ENCODE measurements at regions not wholly inside any gene's neighbourhood (a gene's known extent, or its start where the extent isn't known, plus 50 kb on each side); places are given as distances from the start of the nearest gene placed in this dataset.

DNA sequence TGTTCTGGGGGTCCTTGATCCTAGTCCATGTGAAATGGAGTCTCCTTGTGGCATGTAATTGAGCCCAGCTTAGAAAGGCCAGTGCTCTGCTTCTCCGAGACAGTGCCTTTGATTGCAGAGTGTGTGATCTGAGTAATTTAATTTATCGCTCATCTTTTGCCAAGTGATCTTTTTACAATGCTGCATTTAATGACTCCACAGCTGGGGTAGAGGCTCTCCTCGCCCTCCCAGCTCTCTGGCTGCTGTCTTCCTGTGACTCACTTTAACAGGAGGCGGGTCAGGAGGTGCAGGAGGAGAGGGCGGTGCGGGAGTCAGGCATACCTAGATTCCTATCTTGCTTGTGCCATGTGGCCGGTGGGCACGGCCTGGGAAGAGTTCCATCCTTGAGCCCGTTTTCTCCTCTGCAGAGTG lies 113.4 kb upstream of the FOXF1 start:
- no peak overlapping the region for H3K9ac ChIP-seq (ENCODE audit: low read length)
- H3K9me2 ChIP-seq (replicated peaks; ENCODE audit: insufficient read depth, low read length), result no peaks in the 10 kb centered on the region
- H3K36me3 ChIP-seq (replicated peaks; ENCODE audit: insufficient read depth, low read length), result no peaks in the 10 kb centered on the region
- no peak overlapping the region for H3K27ac ChIP-seq (ENCODE audit: low read length)
- no peak overlapping the region for H3K4me3 ChIP-seq (ENCODE audit: low read length)
- peaks cover 19% of the 10 kb centered on the region for H3K27me3 ChIP-seq (replicated peaks; ENCODE audit: insufficient read depth, low read length)
- TF ChIP-seq, protein P1, sequence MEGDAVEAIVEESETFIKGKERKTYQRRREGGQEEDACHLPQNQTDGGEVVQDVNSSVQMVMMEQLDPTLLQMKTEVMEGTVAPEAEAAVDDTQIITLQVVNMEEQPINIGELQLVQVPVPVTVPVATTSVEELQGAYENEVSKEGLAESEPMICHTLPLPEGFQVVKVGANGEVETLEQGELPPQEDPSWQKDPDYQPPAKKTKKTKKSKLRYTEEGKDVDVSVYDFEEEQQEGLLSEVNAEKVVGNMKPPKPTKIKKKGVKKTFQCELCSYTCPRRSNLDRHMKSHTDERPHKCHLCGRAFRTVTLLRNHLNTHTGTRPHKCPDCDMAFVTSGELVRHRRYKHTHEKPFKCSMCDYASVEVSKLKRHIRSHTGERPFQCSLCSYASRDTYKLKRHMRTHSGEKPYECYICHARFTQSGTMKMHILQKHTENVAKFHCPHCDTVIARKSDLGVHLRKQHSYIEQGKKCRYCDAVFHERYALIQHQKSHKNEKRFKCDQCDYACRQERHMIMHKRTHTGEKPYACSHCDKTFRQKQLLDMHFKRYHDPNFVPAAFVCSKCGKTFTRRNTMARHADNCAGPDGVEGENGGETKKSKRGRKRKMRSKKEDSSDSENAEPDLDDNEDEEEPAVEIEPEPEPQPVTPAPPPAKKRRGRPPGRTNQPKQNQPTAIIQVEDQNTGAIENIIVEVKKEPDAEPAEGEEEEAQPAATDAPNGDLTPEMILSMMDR (IDR thresholded peaks at IDR 0.05; ENCODE audit: low read length), result no peak
- TF ChIP-seq EZH2phosphoT487 (IDR thresholded peaks at IDR 0.05; ENCODE audit: low read length) (no peak), EZH2 (optimal IDR thresholded peaks at IDR 0.05; ENCODE audit: low read depth, low read length) (no peak)
- H3F3A ChIP-seq (ENCODE audit: insufficient read depth, low read length), result no peaks in the 10 kb centered on the region
- H2AFZ ChIP-seq (ENCODE audit: low read length), result no peak overlapping the region
- H4K20me1 ChIP-seq (ENCODE audit: insufficient read depth, low read length), result no peaks in the 10 kb centered on the region
- no peaks in the 10 kb centered on the region for H3K79me2 ChIP-seq (ENCODE audit: low read length)
- H3K9me3 ChIP-seq (replicated peaks; ENCODE audit: insufficient read depth, low read length), result no peaks in the 10 kb centered on the region
- no peak overlapping the region for H3K4me2 ChIP-seq (ENCODE audit: low read depth, low read length)
- H3K4me1 ChIP-seq (ENCODE audit: low read length), result no peaks in the 10 kb centered on the region
- no peak for DNase-seq

DNA sequence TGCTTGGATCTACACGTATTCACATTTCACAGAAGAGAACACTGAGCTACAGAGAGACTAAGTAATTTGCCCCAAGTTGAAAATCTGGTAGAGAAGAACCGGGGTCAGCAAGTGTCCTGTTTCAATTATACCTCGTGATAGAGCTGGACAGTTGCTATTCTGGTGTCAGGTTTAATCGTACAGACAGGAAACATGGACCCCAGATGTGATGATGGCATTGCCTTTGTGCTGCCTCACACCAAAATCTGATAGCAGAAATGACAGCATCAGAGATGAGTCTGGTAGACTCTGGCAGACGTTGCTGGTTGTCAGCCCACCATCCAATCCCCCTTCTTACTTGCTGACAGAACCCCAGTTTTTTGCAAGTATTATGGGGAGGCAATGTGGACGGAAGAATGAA lies 112.1 kb upstream of the FOXF1 start:
- Histone ChIP-seq H3K27ac (ENCODE audit: low read length) (no peak overlapping the region), H3K36me3 (replicated peaks; ENCODE audit: insufficient read depth, low read length) (no peaks in the 10 kb centered on the region)
- DNase-seq, result no peak

DNA sequence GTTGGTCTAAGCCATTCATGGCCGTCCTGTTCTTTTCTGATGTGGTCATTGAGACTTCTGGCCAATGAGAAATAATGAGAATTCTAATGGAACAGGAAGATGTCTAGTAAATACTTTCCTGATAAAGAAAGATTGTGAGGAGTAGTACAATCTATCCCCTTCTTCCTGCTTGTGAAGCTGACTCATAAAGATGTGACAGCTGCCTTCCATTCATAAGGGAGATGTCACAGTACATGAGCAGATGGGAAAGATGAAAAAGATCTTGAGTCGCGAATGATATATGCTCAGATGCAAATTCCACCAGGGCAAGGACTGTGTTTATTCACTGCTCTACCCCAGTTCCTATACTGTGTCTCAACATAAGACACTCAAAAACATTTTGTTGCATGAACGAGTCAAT lies 111.7 kb upstream of the FOXF1 start:
- Histone ChIP-seq H3K27me3 (replicated peaks; ENCODE audit: insufficient read depth, low read length) (peaks cover 15% of the 10 kb centered on the region), H3K79me2 (ENCODE audit: low read length) (no peaks in the 10 kb centered on the region), H3K4me1 (ENCODE audit: low read length) (no peaks in the 10 kb centered on the region), H3K27ac (ENCODE audit: low read length) (no peak overlapping the region), H3K4me2 (ENCODE audit: low read depth, low read length) (no peak overlapping the region), H3K9ac (ENCODE audit: low read length) (no peak overlapping the region), H3K9me3 (replicated peaks; ENCODE audit: insufficient read depth, low read length) (no peaks in the 10 kb centered on the region), H3F3A (ENCODE audit: insufficient read depth, low read length) (no peaks in the 10 kb centered on the region), H3K9me2 (replicated peaks; ENCODE audit: insufficient read depth, low read length) (no peaks in the 10 kb centered on the region), H2AFZ (ENCODE audit: low read length) (no peak overlapping the region), H3K36me3 (replicated peaks; ENCODE audit: insufficient read depth, low read length) (no peaks in the 10 kb centered on the region), H3K4me3 (ENCODE audit: low read length) (no peak overlapping the region), H4K20me1 (ENCODE audit: insufficient read depth, low read length) (no peaks in the 10 kb centered on the region)
- DNase-seq, result no peak
- TF ChIP-seq EZH2phosphoT487 (IDR thresholded peaks at IDR 0.05; ENCODE audit: low read length) (no peak), EZH2 (optimal IDR thresholded peaks at IDR 0.05; ENCODE audit: low read depth, low read length) (no peak)
- TF ChIP-seq, protein P1 (IDR thresholded peaks at IDR 0.05; ENCODE audit: low read length), result no peak

More for the DNA sequence above, 112.1 kb upstream of the FOXF1 start:
- Histone ChIP-seq H3K9me2 (replicated peaks; ENCODE audit: insufficient read depth, low read length) (no peaks in the 10 kb centered on the region), H3K4me2 (ENCODE audit: low read depth, low read length) (no peak overlapping the region), H3K4me3 (ENCODE audit: low read length) (no peak overlapping the region), H3K79me2 (ENCODE audit: low read length) (no peaks in the 10 kb centered on the region), H2AFZ (ENCODE audit: low read length) (no peak overlapping the region), H3K27me3 (replicated peaks; ENCODE audit: insufficient read depth, low read length) (peaks cover 15% of the 10 kb centered on the region), H3K4me1 (ENCODE audit: low read length) (no peaks in the 10 kb centered on the region), H3K9ac (ENCODE audit: low read length) (no peak overlapping the region), H4K20me1 (ENCODE audit: insufficient read depth, low read length) (no peaks in the 10 kb centered on the region), H3K9me3 (replicated peaks; ENCODE audit: insufficient read depth, low read length) (no peaks in the 10 kb centered on the region), H3F3A (ENCODE audit: insufficient read depth, low read length) (no peaks in the 10 kb centered on the region)
- TF ChIP-seq, protein P1 (IDR thresholded peaks at IDR 0.05; ENCODE audit: low read length), result no peak
- TF ChIP-seq EZH2phosphoT487 (IDR thresholded peaks at IDR 0.05; ENCODE audit: low read length) (no peak), EZH2 (optimal IDR thresholded peaks at IDR 0.05; ENCODE audit: low read depth, low read length) (no peak)
